HL-60 (cell line): ENCODE measurements at regions not wholly inside any gene's neighbourhood (a gene's known extent, or its start where the extent isn't known, plus 50 kb on each side); places are given as distances from the start of the nearest gene placed in this dataset.

Experiments used
- CTCF ChIP-seq: IDR thresholded peaks from one replicate; pipeline ENCODE4 v1.5.1; 2011; ENCODE audit warnings: low read length, control low read depth, inconsistent platforms; ENCODE audit not compliant: insufficient read depth
- REST ChIP-seq: IDR thresholded peaks from 2 replicates; pipeline ENCODE4 v1.6.1; 2012; ENCODE audit warnings: low read depth; ENCODE audit not compliant: insufficient replicate concordance

- TF ChIP-seq CTCF (no peak), REST (no peak)
These were observed 157.4 kb downstream of the SKIDA1 start for GRCh38 chr10:21368022-21368582.
